GM12864 (cell line): ENCODE measurements at regions not wholly inside any gene's neighbourhood (a gene's known extent, or its start where the extent isn't known, plus 50 kb on each side); places are given as distances from the start of the nearest gene placed in this dataset.

Source experiments
- DNase-seq: peaks from one replicate; pipeline ENCODE4 v3.0.0-alpha.2; 2011; ENCODE audit warnings: low read depth
- H3K4me3 ChIP-seq: 2 replicates; pipeline ENCODE4 v1.5.1; 2011; ENCODE audit warnings: mild to moderate bottlenecking, low read depth, low read length, control low read depth
- CTCF ChIP-seq: IDR thresholded peaks from 2 replicates; pipeline ENCODE4 v1.5.1; 2011; ENCODE audit warnings: low read depth, mild to moderate bottlenecking, moderate library complexity, low read length, control low read depth, inconsistent platforms; ENCODE audit errors: missing control alignments

- no peak for TF ChIP-seq CTCF
- no peak for DNase-seq
- no peak overlapping the region for H3K4me3 ChIP-seq
Observed at GRCh38 chr18:39863916-39864315, 2091.1 kb upstream of the PIK3C3 start.

GRCh38 chr18:39862341-39862740 is 2092.7 kb upstream of the PIK3C3 start:
- H3K4me3 ChIP-seq = no peak overlapping the region
- no peak for DNase-seq
- TF ChIP-seq CTCF = no peak

- no peak overlapping the region for H3K4me3 ChIP-seq
- no peak for DNase-seq
Observed at GRCh38 chr18:39854291-39854690, 2100.7 kb upstream of the PIK3C3 start.

GRCh38 chr18:39846265-39846664 is 2108.8 kb upstream of the PIK3C3 start:
- TF ChIP-seq CTCF = no peak
- DNase-seq = no peak
- H3K4me3 ChIP-seq = no peak overlapping the region

More at GRCh38 chr18:39854291-39854690, 2100.7 kb upstream of the PIK3C3 start:
- TF ChIP-seq CTCF = no peak

GRCh38 chr18:39845631-39846030 is 2109.4 kb upstream of the PIK3C3 start:
- DNase-seq = no peak
- TF ChIP-seq CTCF = no peak
- no peak overlapping the region for H3K4me3 ChIP-seq

GRCh38 chr18:39845106-39845505 is 2109.9 kb upstream of the PIK3C3 start:
- H3K4me3 ChIP-seq = no peak overlapping the region
- DNase-seq = no peak
- no peak for TF ChIP-seq CTCF

- DNase-seq = no peak
- no peak overlapping the region for H3K4me3 ChIP-seq
- no peak for TF ChIP-seq CTCF
Observed at GRCh38 chr18:39843546-39843945, 2111.5 kb upstream of the PIK3C3 start.
